Transverse colon (tissue), 3 donors: ENCODE measurements at regions not wholly inside any gene's neighbourhood (a gene's known extent, or its start where the extent isn't known, plus 50 kb on each side); places are given as distances from the start of the nearest gene placed in this dataset.

Source experiments
- POLR2A ChIP-seq: fragments of 450-650 bp; IDR thresholded peaks from one replicate; pipeline ENCODE4 v1.6.1; 2016; ENCODE audit warnings: antibody characterized with exemption, mild to moderate bottlenecking, moderate library complexity
- TF ChIP-seq, protein P1 (sequence below), 5 experiments: fragments of 200-600 bp in 3 of 5; fragments of 450-650 bp in 2 of 5; sonication (generic) in 3 of 5; IDR thresholded peaks; 1 replicate in 2 of 5; 2 replicates in 3 of 5; pipeline ENCODE4 v1.5.1; 2016 to 2017; ENCODE audit warnings: antibody characterized with exemption in 5 of 5, inconsistent platforms in 3 of 5, mild to moderate bottlenecking in 2 of 5, moderate library complexity in 1 of 5

DNA sequence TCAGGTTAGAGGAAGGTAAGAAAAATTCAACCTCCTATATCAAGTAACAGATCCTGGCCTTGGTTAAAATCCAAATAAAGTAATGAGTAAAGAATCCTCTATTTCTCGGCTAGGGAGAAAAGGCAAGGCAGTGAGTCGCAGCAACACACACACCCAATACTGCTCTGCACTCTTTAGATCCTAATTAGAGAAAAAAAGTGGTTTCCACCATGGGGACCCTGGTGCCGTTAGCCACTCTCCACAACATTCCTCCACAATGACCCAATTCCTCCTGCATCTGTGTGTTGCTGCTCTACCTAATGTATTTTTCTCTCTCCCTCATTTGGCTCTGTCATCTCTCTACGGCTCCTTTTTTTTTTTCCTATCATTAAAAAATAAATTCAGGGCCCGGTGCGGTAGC is 462.7 kb downstream of the METTL4 start:
- TF ChIP-seq, protein P1, sequence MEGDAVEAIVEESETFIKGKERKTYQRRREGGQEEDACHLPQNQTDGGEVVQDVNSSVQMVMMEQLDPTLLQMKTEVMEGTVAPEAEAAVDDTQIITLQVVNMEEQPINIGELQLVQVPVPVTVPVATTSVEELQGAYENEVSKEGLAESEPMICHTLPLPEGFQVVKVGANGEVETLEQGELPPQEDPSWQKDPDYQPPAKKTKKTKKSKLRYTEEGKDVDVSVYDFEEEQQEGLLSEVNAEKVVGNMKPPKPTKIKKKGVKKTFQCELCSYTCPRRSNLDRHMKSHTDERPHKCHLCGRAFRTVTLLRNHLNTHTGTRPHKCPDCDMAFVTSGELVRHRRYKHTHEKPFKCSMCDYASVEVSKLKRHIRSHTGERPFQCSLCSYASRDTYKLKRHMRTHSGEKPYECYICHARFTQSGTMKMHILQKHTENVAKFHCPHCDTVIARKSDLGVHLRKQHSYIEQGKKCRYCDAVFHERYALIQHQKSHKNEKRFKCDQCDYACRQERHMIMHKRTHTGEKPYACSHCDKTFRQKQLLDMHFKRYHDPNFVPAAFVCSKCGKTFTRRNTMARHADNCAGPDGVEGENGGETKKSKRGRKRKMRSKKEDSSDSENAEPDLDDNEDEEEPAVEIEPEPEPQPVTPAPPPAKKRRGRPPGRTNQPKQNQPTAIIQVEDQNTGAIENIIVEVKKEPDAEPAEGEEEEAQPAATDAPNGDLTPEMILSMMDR (IDR thresholded peaks at IDR 0.05): no peak
- TF ChIP-seq POLR2A: no peak
